A172 (cell line): ENCODE measurements at regions not wholly inside any gene's neighbourhood (a gene's known extent, or its start where the extent isn't known, plus 50 kb on each side); places are given as distances from the start of the nearest gene placed in this dataset.

Source experiments
- DNase-seq: peaks from one replicate; pipeline ENCODE4 v3.0.0-alpha.2; 2015; ENCODE audit warnings: low spot score

GRCh38 chr9:12933957-12934356 is 159.1 kb downstream of the LURAP1L start:
- DNase-seq, result peak; percentile 53

GRCh38 chr9:12934545-12935272 is 159.9 kb downstream of the LURAP1L start:
- DNase-seq, result peak; percentile 33

- no peak for DNase-seq
These were observed 160.9 kb downstream of the LURAP1L start for GRCh38 chr9:12935714-12936113.

DNA sequence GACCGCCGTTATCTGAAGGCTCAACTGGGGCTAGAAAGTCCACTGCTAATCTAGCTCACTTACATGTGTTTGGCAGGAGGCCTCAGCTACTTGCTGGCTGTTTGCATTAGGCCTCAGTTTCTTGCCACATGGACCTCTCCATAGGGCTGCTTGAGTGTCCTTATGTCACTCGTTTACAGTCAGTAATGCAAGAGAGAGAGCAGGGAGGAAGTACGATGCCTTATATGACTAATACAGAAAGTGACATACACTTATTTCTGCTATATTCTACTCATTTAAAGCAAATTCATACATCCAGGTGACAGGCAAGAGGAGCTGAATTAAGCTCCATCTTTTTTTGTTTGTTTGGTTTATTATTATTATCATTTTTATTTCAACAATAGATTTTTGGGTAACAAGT is 179.6 kb downstream of the LURAP1L start:
- no peak for DNase-seq

DNA sequence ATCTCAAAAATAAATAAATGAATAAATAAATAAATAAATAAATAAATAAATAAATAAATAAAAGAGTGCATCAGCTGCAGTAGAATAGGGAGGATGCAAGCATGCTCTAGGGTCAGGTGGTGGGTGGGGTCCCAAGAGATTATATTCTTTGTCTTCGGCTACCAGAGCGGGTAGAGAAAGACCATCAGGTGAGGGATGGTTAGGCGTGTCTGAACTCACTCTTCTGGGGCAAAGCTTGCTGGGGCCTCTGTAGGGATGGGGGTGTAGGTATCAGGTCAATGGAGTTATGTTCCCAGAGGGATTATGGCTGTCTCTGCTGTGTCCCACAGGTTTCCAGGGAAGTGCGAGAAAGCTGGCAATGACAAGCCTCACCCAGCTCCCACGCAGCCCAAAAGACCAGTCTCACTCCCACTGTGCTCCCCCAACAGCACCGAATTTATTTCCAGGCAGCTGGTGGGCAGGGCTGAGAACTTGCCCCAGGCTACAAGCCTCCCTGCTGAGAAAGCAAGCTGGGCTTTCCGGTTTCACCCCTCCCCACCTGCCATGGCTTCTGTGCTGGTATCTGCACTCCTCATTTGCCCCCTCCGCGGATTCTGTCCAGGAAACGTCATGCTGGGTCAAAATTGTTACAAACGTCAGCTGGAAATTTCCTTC is 180.8 kb downstream of the LURAP1L start:
- peak; percentile 61 for DNase-seq

DNA sequence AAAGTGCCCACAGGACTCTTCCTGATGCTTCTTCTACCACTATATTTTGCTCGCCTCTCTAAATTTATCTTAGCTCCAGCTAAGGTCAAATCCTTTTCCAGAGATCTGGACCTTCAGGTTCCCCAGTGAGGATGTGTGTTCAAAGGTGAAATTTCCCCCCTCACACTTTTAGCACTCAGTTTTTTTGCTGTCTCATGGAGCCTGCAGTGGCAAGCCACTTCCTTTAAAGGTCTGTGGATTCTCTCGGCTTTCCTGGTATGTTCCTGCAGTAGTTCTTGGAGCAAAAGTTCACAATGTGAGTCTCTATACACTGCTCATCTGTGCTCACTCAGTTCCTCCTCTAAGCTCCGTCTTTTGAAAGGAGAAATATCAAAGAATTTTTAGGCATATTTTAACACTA is 181.4 kb downstream of the LURAP1L start:
- peak; percentile 40 for DNase-seq

DNA sequence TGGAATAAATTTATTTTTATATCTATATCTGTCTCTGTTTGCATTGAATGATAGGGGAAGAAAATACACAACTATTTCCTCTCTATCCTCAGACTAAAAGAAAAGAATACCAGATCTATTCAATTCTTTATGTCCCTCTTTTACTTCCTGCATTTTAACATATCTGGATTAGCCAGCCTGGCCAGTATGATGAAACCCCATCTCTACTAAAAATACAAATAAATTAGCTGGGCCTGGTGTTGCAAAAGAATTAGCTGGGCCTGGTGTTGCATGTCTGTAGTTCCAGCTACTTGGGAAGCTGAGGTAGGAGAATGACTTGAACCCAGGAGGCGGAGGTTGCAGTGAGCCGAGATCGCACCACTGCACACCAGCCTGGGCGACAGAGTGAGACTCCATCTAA is 182.0 kb downstream of the LURAP1L start:
- DNase-seq, result no peak

- DNase-seq, result no peak
These were observed 183.5 kb downstream of the LURAP1L start for GRCh38 chr9:12958279-12958678.

DNA sequence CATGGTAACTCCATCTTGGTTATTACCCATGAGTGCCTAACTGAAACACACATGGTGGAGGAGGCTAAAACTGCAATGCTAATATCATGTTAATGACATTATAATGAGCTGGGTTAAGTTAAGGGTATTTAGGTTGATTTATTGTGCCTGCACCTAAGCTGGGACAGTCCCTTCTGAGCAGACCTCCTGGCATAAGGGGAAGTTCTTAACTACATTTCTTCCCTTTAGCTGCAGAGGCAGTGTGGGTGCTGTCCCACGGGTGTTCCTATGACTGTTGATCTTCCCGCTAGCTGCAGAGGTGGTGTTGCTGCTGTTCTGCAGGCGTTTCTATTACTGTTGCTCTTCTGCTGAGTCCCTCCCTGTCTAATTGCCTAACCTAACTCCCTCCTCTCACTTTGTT is 183.9 kb downstream of the LURAP1L start:
- DNase-seq, result no peak

GRCh38 chr9:12961276-12961809 is 186.5 kb downstream of the LURAP1L start:
- no peak for DNase-seq

DNA sequence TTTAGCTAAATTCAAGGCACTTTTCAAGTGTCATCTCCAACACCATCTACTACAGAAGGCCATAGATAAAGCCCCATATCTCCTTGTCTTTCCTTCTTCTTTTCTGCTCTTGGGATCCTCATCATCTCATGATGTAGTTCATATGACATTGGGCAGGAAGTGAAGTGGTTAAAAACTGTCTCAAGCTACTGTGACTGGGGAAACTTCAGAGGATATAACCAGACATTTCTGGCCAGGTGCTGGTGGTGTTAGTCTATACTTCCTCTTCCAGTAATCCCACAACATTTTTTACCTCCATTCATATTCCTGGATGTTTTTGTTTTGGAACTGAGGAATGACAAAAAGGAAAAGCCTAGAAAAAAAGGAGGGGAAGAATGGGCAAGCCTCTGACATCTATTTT is 188.7 kb downstream of the LURAP1L start:
- DNase-seq, result no peak

DNA sequence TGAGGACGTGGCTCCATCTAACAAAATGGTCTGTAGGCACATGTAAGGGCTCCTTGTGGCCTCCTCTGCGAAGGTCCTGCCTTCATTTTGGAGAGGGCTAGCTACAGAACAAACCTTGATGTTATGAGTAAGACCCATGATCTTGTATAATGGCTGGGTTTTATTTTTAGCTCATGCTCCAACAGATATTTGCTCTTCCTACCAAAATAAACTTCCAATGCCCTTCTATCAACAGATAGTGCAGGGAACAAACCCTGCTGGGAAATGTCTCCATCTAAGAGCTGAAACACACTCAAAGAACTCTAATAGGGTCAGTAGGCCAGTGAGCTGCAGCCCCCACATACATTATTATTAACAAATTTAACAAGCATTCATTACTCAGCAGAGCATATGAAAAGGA is 189.5 kb downstream of the LURAP1L start:
- no peak for DNase-seq

DNA sequence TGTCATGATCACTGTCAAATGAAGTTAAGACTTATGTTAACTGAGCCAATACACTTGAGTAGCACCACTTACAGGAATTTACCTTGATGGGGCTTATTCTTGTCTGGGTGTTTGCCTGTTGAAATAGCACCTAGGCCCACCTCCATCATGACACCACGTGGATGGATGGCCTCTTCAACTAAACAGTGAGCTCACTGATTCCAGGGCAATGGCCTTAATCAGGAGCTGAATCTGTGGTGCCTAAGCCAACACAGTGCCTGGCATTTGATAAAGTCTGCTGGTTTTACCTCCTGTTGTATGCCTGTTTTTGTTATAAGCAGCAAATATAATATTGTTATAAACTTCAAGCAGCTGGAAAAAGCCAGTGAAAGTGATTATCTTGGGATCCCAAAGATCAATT is 190.5 kb downstream of the LURAP1L start:
- DNase-seq, result no peak

DNA sequence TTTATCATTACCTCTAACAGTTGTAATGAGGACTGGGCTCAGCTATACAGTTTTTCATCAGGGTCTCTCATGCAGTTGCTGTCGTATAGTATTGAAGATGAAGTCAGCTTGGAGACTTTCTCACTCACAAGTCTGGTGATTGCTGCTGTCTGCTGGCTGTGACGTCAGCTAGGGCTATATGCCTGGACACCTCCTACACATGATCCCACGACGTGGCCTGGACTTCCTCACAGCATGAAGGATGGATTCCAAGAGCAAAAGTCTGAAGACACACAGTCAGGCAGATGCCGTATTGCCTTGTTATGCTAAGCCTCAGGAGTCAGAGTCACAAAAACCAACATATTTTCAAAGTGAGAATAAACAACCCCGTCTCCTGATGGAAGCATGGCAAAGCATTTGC is 193.3 kb downstream of the LURAP1L start:
- DNase-seq, result no peak

GRCh38 chr9:12972608-12973589 is 198.1 kb downstream of the LURAP1L start:
- no peak for DNase-seq

DNA sequence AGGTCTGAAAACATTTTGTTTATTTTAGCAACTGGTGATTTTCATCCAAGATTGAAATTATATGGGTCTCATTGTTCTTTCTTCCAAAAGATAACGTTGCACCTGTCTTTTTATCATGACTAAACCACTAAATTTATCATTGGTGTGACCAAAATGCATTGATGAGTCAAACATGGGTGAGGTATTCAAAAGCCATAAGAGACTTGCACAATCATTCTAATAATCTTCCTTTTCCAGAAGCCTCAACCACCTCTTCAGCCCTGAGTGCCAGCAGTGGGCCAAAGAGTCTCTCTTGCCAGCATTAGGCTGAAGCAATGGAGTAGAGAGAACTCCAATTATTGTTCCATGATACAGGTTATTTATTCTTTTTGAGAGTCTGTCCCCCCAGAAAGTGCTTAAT is 198.9 kb downstream of the LURAP1L start:
- DNase-seq, result no peak

- no peak for DNase-seq
These were observed 199.9 kb downstream of the LURAP1L start for GRCh38 chr9:12974671-12975070.

DNA sequence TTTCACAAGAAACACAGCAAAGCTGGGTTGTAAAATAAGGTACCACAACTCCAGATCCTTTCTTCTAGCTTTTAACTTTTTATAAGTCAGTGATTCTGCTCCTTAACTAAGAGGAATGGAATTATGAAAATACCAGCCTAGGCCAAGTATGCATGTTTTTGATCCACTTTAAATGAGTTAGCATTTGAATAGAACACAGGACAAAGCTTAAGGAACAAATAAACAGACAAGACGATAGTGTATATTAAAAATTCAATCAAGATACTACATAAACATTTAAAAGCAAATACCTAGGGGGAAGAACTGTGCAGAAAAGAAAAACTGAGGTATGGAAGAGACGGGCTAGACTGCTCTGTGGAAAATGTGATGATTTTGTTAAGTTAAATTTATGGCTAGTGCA is 200.7 kb downstream of the LURAP1L start:
- DNase-seq, result no peak

DNA sequence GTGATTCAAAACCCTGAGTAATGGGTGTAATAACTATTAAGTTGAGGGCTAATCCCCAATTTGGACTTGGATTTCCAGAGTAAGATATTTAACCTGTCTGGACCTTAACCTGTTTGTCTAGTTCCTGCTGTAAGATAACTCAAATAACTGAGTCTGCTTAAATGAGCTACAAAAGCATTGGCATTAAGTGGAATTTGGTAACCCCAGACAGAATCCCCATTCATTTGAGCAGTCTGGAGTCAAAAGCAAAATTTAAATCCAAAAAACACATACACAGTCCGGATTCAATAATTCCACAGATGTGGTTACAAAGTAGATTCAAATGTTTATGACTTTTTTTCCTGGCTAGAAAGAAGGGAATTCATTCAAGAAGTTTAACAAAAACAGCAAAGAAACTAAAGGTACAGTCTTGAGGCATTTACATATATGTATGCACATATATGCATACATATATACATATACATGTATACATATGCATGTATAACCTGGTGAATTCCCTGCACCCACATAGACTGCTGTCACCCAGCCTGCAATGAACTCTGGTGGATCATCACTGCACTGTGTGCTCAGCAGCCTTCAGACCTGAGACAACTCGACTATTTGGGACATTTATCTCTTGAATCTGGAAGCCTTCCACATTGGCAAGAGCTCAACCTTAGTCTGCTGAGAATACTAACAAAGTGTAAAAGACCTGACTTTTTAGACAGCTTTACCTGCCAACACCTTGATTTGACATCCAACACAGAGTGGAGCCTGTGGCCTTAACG is 205.4 kb downstream of the LURAP1L start:
- DNase-seq, result no peak

DNA sequence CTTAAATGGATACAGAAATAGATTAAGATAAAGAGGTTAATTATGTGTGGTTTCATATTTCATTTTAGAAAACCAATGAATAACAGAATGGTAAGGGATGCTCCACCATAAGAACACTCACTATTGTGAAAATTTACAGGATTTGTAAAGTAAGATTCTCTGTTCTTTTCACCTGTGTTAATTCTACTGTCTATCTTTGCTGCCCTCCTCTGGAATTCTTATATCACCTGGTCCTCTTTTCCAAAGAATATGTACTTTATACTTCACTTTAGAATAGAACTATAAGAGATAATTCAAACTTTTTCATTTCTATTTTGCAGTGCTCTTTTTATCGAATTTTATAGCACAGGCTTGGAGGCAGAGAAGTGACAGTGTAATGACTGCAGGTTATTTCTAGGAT is 213.4 kb downstream of the LURAP1L start:
- no peak for DNase-seq

DNA sequence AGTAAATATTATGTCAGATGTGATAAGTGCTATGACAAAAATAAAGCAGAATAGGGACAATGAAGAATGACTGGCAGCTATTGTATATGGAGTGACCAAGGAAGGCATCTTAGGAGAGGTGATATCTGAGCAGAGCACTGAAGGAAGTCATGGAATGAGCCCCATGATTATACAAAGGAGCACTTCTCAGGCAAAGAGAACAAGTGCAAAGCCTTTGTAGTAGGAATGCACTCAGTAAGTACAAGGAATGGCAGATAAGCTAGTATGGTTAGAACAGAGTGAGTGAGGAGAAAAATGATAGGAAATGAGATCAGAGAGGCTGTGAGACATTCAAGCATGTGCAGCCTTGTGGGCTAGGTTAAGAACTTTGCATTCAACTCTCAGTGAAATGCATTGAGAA is 214.8 kb downstream of the LURAP1L start:
- no peak for DNase-seq
